HPDE6-E6E7 (cell line): ENCODE measurements at regions not wholly inside any gene's neighbourhood (a gene's known extent, or its start where the extent isn't known, plus 50 kb on each side); places are given as distances from the start of the nearest gene placed in this dataset.

ENCODE experiments used
- DNase-seq: peaks from one replicate; pipeline ENCODE4 v3.0.0; 2011; ENCODE audit warnings: missing footprints; ENCODE audit errors: extremely low spot score

DNA sequence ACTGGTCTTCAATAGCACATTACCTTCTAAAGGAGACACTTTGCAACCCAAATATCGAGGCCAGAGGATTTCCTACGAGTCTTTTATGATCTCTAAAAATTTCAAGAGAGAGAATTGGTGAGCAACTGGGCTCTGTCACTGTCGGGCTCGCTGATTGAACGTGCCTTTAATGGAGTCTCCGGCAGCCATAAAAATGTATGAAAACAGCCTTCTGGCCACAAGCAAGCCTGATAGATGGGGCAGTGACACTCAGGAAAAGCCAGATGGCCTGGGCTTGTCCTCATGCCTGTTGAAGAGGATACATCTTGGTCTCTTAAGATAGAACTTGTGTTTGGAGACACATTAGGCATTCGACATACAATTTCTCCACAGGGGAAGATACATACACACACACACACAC lies 419.5 kb upstream of the PROK2 start:
- no peak for DNase-seq

DNA sequence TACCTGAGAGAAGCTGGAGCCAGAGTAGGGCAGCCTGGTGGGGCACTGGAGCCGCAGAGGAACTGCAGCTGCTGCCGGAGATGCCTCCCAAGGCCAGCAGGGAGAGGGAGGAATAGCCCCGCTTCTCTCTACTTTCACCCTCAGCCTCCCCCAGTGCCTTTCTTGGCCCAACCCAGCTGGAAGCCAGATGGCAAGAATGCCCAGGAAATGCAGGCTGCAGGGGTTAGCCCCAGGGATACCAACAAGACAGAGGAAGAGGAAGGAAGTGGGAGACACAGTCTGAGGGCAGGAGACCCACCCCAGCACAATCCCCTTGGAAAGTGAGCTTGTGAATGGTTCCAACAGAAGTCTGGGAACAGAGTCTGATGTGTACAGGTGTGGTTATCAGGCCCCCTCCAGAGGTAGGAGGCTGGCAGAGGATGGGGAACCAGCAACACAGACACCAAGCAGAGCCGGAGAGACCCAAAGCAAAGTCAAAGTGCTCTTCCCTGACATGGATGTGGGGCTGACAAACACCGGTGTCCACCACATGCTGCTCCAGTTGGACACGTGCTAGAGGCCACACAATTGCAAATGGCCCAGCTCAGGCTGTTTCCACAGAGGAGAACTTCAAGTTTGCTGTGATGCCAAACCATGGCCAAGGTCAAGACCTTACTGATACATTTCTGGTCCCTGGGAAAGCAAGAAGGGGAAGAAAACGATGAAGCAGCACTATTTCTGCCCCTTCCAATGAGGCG lies 418.8 kb upstream of the PROK2 start:
- no peak for DNase-seq

DNA sequence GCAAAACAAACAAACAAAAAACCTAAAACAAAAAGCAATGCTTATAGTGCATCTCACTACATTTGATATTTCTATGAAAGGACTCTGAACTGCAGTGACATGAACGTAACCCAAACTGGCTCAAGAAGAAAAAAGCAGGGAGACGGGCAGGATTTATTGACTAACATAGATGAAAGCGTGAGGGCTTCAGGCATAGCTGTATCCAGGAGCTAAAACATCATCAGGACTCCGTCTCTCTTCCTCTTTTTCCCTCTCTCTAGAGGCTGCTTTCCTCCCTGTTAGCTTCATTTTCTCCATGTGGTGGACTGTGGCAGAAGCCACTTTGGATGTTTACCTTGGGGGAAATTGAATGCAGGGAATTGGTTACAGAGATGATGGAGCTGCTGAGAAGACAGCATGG lies 418.2 kb upstream of the PROK2 start:
- DNase-seq: no peak

DNA sequence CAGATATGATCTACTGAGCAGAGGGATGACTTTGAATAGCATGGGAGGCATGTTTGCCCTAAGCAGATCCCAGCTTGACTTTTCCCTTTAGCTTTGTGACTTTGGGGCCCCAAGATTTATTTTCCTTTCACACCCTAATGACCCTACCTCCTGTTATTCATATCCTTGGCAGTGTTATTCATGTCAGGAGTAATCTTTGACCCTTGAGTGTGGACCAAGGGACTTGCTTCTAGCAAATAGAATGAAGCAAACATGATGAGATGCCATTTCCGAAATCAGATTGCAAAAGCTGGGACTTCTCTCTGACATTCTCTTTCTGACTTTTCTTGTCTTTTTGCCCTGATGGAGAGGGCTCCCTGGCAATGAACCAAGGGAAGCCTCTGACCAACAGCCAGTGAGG lies 415.4 kb upstream of the PROK2 start:
- DNase-seq: no peak

DNA sequence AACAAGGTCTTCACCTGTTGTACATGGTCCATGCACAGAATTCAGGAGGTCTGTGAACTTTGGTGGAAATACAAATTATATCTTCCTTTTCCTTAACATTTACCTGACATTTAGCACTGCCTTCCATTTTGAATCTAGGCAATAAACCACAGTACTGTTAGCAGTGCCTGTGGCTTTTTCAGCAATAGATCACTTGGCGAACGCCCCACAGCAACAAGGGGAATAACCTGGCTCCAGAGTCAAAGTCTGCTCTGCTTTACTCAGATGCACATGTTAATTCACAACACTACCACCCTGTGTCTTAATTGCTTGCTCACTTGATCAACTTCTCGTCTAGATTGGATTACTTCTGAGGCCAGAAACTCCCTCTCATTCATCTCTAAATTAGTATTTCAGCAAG lies 414.6 kb upstream of the PROK2 start:
- DNase-seq: no peak

DNA sequence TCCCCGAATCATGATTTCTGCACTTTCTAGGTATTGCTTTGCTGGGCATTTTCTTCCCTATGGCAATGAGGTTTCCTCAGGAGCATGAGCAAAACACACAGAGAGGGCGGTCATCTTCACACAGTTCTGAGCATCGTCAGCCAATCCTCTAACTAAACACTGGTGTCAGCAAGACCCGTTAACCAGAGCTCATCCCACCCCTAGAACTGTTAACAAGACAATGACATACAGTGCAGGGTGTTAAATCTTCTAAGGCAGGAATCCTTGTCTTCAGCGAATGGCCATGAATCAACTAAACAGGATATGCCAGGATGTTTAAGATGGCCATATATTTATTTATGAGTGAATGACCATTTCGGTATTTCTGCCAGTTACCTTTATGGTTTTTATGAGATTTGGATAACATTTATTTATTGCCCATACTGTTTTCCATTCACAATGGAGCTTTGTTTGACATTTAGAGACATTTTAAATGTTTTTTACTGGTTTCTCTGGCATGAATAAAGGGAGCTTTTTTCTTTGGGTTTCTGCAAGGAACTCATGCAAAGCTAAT lies 411.5 kb upstream of the PROK2 start:
- DNase-seq: no peak

DNA sequence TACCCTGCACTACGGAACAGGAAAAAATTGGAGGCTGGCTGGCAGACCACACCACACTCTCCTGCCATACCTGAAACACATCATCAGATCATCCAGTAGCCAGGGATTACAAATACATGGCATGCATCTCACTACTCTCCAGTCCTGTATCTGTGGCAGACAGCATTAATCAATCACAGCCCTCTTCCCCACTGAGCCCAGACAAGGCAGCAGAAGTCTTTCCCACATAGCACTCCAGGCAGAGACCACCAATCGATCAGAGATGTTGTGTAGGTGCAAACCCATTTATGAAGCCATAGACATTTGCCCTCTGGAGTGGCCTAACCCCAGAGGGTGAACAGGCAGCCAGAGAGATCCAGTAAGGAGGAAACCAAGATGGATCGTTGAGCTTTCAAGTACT lies 410.9 kb upstream of the PROK2 start:
- no peak for DNase-seq

DNA sequence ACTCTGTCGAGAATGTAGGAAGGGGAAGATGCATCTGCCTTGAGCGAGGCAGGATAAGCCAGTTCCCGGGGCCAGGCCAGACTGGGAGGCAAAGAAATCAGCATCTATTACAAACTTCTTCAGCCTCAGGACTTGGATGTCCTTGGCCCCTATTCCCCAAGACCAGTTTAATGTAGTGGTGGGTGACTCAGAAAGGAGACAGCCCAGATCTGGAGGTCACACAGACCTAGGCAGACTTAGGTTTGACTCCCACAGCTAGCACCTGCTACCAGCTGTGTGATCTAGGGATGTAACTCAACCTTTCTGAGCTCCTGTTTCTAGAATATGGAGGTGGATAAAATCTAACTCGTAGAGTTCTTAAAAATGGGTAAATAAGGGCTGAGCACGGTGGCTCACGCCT lies 409.5 kb upstream of the PROK2 start:
- DNase-seq: no peak

DNA sequence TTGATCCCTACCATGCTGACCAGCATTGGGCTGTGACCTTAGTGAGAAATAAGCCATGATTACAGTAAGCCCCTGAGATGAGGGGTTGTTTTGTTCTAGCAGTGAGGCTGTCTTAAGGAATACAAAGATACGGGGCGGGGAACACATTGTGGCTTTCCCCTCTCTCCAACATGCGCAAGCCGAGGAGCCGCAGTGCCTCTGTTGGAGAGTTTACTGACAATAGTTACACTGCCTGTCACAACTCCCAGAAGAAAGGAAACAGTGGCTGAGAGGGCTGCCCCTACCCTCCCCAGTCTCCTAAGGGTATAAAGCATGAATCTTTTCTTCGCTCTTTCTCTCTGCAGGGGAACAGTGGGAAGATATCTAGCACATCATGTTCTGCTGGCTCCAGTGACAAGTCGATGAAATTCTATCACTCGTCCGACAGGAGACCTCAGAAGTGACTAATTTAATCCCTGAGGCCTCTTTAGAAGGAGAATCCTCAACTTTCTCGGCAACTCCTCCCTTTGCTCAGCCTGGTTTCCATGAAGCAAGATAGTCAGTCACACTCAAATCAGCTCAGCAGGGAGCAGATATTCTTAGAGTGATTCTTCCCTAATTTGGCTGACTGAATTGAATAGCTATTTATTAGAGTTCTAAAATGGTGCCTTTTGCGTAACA lies 409.0 kb upstream of the PROK2 start:
- no peak for DNase-seq

DNA sequence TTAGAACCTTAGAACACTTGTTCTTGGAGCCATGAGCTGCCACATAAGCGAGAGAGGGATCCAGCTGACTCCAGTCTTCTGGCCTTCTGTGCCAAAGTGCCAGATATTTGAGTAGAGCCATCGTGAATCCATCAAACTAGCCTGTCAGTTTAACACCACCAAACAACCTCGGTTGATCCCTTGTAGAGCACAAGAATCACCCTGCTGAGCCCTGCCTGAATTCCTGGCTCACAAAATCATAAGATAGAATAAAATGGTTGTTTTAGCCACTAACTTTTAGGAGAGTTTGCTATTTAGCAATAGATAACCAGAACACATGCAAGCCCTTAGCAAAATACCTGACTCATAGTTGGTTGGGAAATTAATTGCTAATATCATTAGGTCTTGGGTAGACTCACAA lies 407.6 kb upstream of the PROK2 start:
- DNase-seq: no peak

DNA sequence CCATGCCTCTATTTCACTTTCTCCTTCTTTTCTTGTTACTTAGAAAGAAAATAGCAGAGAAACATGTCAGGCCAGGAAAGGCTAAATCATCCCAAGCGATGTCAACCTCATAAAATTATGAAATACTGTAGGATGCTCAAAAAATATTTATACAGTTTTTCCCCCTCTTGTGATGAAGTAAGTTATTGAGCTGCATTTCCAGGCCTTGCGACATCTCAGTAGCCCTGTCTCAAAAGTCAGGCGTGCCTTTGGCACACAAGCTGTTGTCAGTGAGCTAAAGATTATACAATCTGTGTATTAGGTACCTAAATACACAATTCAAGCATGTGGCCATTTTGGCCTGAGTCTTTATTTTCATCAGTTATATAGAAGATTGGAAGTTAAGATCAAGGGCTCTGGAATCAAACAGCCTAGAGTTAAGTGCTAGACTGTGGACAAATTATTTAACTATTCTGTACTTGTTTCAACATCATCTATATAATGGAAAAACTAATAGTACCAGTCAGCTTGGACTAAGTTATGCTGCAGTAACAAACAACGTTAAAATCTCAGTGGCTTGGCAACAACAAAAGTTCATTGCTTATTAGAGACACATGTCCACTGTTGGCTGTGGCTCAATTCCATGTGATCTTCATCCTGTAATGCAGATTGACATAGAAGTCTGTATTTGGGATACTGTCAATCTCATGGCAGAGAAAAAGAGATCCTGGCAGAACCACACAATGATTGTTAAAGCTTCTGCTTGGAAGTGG lies 406.4 kb upstream of the PROK2 start:
- no peak for DNase-seq

DNA sequence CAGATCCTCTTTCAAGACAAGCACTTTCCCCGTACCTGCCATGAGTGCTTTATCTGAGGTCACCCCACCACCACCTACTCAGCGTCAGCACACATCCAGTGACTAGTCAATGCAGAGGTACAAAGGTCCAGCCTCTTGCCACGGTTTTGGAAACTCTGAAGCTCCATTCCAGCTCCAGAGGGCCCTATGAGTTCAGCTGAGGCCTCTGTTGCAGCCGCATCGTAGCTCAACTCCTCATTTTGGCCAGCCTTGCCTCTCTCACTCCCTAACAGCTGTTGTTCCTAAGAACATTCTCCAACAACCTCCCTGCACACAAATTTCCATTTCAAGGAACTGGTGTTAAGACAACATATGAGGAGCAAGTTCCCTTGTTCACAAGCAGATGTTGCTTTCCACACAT lies 405.1 kb upstream of the PROK2 start:
- DNase-seq: no peak

DNA sequence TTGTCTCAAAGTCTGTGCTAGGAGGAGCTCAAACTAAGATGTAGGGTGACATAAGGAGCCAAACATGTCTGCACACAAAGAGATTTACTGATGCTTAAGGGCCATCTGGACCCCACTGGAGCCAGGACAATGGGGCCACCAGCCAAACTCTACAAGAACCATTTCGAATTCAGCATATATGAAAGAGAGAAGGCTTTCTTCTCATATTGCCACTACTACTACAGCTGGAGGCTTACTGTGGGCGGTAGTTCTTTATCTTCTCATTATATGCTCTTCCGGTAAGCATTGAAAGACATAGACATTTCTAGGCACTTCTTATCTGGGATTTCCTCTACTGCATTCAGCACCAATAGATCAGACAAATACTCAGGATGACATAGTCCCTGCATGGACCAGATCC lies 404.4 kb upstream of the PROK2 start:
- no peak for DNase-seq

DNA sequence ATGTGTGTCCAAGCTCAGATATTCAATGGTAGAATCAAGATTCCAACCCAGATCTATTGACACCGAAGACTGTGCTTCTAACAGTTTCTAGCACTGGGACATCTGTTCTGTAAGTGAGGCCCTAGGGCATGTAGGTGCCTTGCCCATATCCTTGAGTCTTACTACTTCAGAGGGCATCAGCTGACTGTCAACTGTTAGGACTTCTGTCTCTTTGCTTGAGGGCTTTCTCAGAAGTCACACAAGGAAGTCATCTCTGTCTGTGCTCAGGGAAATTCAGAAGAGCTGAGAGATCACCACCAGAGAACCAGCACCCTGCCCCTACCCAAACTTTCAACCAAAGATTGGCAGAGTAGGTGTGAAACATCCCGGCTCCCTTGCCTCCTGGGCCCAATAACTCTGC lies 403.6 kb upstream of the PROK2 start:
- no peak for DNase-seq

DNA sequence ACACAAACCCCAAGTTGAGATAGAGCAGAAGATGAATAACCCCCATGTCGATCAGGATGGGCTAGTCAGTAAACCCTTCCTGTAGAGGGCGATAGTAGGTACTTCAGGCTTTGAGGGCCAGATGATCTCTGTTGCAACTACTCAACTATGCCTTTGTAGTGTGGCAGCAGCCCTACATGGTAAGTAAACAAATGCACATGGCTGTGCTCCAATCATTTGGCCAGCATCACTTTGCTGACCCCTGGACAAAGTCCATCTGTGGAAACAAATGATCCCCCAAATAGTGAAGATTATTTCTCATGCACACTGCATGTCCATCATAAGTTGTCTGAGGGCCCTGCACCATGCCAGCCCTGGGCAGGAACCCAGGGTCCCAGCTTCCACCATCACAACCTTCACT lies 402.2 kb upstream of the PROK2 start:
- DNase-seq: no peak

DNA sequence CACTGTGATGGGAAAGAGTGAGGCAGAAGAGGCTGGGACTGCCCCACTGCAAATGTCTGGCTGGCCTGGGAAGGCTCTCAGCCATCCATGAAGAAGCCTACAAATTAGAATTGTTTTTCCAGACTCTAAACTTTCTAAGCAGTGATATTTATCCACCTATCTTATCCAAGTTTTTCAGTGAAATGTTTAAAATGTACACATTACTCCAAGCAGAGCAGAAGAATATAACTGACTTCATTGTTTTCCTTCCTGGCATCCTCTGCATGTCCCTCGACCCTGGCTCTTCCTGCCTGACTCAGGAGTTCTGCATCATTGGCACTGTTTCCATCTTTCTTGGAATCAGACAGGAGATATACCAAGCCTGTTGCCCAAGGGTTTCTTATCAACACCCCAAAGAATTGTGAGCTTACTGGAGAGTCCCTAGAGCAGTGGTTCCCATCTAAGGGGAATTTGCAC lies 401.5 kb upstream of the PROK2 start:
- no peak for DNase-seq

DNA sequence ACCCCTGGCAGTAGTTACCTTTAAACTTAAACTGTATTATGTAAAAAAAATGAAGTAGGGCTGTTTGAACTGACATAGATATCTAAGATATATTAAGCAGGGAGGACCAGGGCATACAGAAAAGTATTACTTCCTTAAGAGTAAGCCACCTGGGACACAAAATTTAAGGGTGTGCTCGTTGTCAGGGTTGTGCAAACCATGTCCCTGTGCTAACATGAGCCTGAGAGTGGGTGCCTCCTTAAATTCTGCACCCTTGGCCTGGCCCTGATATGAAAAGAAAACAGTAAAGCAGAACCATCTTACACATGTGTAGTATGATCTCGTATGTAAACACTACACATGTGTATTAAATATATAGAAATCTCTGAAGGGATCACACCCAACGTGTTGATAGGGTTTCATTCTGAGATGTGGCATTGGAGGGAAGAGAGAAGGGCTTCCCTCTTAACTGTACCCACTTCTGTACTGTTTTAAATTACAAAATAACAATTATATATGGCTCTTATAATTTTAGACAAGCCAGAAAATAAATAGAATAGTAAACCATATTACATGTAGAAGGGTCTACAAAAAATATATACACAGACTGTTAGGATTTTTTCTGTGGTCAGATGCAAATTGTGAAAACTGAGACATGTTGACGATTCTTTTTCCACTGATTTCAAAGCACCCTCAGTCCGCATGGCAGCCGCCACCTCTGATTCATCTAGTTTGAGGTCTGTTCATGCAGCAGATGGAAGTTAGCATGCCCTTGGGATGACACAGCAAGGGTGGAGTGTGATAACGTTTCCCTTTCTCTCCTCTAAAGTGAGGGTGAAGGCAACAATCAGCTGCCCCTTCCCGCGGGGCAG lies 400.8 kb upstream of the PROK2 start:
- no peak for DNase-seq

DNA sequence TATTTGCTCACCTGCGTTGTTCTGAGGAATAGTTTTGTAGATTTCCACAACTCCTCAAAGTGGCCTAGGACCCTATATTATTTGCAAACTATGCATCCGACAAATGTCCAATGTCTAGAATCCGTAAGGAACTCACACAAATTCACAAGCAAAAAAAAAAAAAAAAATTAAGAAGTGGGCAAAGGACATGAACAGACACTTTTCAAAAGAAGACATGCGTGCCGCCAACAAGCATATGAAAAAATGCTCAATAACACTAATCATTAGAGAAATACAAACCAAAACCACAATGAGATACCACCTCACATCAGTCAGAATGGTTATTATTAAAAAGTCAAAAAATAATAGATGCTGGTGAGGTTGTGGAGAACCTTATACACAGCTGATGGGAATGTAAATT lies 398.5 kb upstream of the PROK2 start:
- no peak for DNase-seq

DNA sequence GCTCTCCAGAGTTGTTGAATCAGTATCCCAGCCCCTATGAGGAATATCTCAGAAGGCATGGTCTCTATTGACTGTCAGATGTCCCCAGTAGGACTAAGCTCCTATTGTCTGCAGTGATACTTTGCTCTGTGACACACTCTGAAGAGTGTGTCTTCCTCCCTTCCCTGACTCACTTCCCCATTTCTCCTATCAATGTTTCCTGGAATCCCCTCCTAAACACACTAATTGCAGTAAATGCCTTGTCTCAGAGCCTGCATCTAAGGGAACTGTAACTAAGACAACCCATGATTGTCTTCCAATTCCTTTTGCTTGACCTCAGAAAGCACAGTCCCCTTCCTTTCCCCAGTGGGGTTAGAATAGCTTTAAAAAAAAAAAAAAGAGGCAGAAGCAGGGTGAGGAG lies 397.3 kb upstream of the PROK2 start:
- DNase-seq: no peak

DNA sequence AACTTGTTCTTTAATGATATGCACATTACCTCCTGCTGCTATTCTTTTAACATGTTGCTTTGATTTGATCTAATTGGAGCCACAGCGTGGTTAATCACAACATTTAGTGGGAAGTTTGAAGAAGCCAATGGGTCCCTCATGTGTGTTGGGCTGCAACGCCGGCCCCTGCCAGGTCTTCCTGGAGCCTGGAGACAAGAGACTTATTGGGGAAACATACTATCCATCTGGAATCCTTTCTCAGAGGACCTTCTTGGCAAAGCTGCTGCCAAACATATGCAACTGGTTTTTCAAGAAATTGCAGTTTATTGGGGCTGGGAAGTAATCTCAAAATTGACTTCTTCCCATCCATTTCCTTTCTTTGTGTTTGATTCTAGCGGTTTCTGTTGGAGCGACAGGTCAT lies 396.3 kb upstream of the PROK2 start:
- DNase-seq: no peak

DNA sequence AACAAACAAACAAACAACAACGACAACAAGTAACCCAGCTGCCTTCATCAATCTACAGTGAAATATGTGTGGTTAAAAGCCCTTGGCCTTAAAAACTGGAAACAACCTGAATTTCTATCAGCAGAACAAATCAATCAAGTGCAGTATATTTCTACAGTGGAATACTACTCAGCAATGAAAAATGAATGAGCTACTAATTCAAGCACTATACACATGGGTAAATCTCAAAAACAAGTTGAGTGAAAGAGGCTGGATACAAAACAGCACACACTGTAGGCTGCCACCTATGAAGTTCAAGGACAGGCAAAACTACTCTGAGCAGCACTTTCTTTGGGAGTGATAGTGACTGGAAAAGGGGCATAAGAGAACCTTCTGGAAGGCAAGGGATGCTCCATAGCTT lies 395.5 kb upstream of the PROK2 start:
- no peak for DNase-seq

DNA sequence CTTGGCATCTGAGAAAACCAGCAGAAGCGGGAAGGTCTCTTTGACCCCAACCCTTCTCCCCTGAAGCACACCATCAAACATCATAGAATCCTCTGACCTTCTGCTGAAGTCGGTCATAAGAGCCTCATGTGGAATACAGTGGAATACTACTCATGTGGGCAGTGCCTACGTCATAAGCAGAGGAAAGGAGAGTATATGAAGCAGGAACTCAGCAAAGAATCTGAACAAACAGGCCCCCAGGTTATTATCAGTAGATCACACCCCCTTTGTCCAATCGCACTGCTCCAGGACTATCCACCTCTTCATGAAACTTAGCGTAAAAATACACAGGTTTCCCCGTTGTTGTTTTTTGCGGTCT lies 394.1 kb upstream of the PROK2 start:
- DNase-seq: no peak
